Ovary (tissue), 7 donors: ENCODE measurements at regions not wholly inside any gene's neighbourhood (a gene's known extent, or its start where the extent isn't known, plus 50 kb on each side); places are given as distances from the start of the nearest gene placed in this dataset.

Experiments used
- DNase-seq, 5 donors: peaks; one replicate each; pipeline ENCODE4 v3.0.0-alpha.2; 2019 to 2020
- H3K27ac ChIP-seq, 2 donors: fragments of 200-600 bp; one replicate each; pipeline versions ENCODE4 v1.5.1 to v1.8.0; 2019 to 2022
- H3K27me3 ChIP-seq: fragments of 200-600 bp; one replicate; pipeline ENCODE4 v1.8.0; 2022
- H3K36me3 ChIP-seq: fragments of 200-600 bp; sonication (generic); one replicate; pipeline ENCODE4 v1.5.1; 2019
- H3K4me1 ChIP-seq: one replicate; pipeline ENCODE4 v1.8.1; 2013; ENCODE audit warnings: mild to moderate bottlenecking, moderate library complexity; ENCODE audit not compliant: insufficient read depth
- H3K4me3 ChIP-seq: fragments of 200-600 bp; sonication (generic); one replicate; pipeline ENCODE4 v1.5.1; 2017
- H3K9me3 ChIP-seq, 2 donors: fragments of 200-600 bp in 1 of 2; sonication (generic) in 1 of 2; one replicate each; pipeline versions ENCODE4 v1.5.1 to v1.8.1; 2013 to 2019; ENCODE audit warnings: mild to moderate bottlenecking in 1 of 2, moderate library complexity in 1 of 2
- CTCF ChIP-seq, 3 donors: fragments of 450-650 bp in 2 of 3; fragments of 200-600 bp in 1 of 3; IDR thresholded peaks; one replicate each; pipeline versions ENCODE4 v1.5.1 to v1.8.0; 2016 to 2022; ENCODE audit warnings: antibody characterized with exemption in 3 of 3, mild to moderate bottlenecking in 1 of 3
- EP300 ChIP-seq: sonication (generic); formaldehyde crosslinking; IDR thresholded peaks from one replicate; pipeline ENCODE4 v1.6.1; 2017; ENCODE audit warnings: antibody characterized with exemption
- POLR2A ChIP-seq: fragments of 450-650 bp; IDR thresholded peaks from one replicate; pipeline ENCODE4 v1.6.1; 2017; ENCODE audit warnings: antibody characterized with exemption, mild to moderate bottlenecking, moderate library complexity
- WGBS, 3 donors: extraction: QIAGEN DNeasy Blood & Tissue Kit in 1 of 3; methylation state at CpG; one replicate each; pipeline versions ENCODE4 v1.1.5 to v1.1.7; 2013 to 2017; 5-methylcytosine and 5-hydroxymethylcytosine counted together
- intact Hi-C, 4 donors: fragments of 100-400 bp; cut with DNase I; formaldehyde crosslinking; loops; one replicate each; pipeline versions ENCODE4 v1.11.0 to v1.15.1; 2022 to 2023
- donor health status: DM: no; HTN: no; CAD: no; lungs with moderate emphysema.
- donor health status: DM: no; HTN: no; CAD: no.
- donor health status: Bipolar disorder and iron deficiency.
- donor health status: DM: no; HTN: no; CAD: no.
- donor health status: DM: yes; HTN: yes; CAD: no.

GRCh38 chr5:165477546-165477945, 1972.1 kb downstream of the MAT2B start:
- no peak overlapping the region for H3K27ac ChIP-seq
- no peak overlapping the region for H3K4me3 ChIP-seq
- H3K27me3 ChIP-seq, result no peaks in the 10 kb centered on the region
- intact Hi-C loops, result no loop called here
- no peak for TF ChIP-seq POLR2A
- H3K36me3 ChIP-seq, result no peaks in the 10 kb centered on the region
- DNase-seq, result no peak
- H3K4me1 ChIP-seq, result no peaks in the 10 kb centered on the region
- no peaks in the 10 kb centered on the region for H3K9me3 ChIP-seq
- WGBS, 3 donors, result 26 to 34% (median 29%) methylated on average over 3 of the region's 3 CpGs

- Histone ChIP-seq H3K4me3 (no peak overlapping the region), H3K27ac (no peak overlapping the region)
- WGBS, 3 donors, result 14 to 28% (median 17%) methylated on average over 5 of the region's 5 CpGs
These were observed 1990.5 kb downstream of the MAT2B start for GRCh38 chr5:165495829-165496380.

GRCh38 chr5:165497707-165498106, 1992.3 kb downstream of the MAT2B start:
- 74 to 82% (median 78%) methylated on average over 5 of the region's 5 CpGs for WGBS, 3 donors
- Histone ChIP-seq H3K9me3 (no peaks in the 10 kb centered on the region), H3K36me3 (no peaks in the 10 kb centered on the region), H3K27ac (no peak overlapping the region), H3K27me3 (no peaks in the 10 kb centered on the region), H3K4me3 (no peak overlapping the region), H3K4me1 (no peaks in the 10 kb centered on the region)
- TF ChIP-seq EP300 (no peak), CTCF (IDR thresholded peaks at IDR 0.05) (no peak), POLR2A (no peak)
- DNase-seq, result no peak
- intact Hi-C loops, result no loop called here

More at GRCh38 chr5:165495829-165496380, 1990.5 kb downstream of the MAT2B start:
- H3K36me3 ChIP-seq, result no peaks in the 10 kb centered on the region
- no peaks in the 10 kb centered on the region for H3K9me3 ChIP-seq
- DNase-seq, result no peak
- TF ChIP-seq EP300, result no peak
- no peak for TF ChIP-seq POLR2A
- TF ChIP-seq CTCF (IDR thresholded peaks at IDR 0.05), result no peak
- no peaks in the 10 kb centered on the region for H3K4me1 ChIP-seq
- intact Hi-C loops, result no loop called here
- H3K27me3 ChIP-seq, result no peaks in the 10 kb centered on the region

- no peak overlapping the region for H3K27ac ChIP-seq
- H3K4me1 ChIP-seq, result no peaks in the 10 kb centered on the region
- H3K4me3 ChIP-seq, result no peak overlapping the region
- no peak for DNase-seq
- H3K36me3 ChIP-seq, result no peaks in the 10 kb centered on the region
- 25 to 27% (median 25%) methylated on average over 11 of the region's 11 CpGs for WGBS, 3 donors
- no peaks in the 10 kb centered on the region for H3K27me3 ChIP-seq
- intact Hi-C loops, result no loop called here
- TF ChIP-seq EP300, result no peak
- TF ChIP-seq POLR2A, result no peak
- no peak for TF ChIP-seq CTCF (IDR thresholded peaks at IDR 0.05)
- no peaks in the 10 kb centered on the region for H3K9me3 ChIP-seq
These were observed 1997.7 kb downstream of the MAT2B start for GRCh38 chr5:165502893-165503691.

- intact Hi-C loops, result no loop called here
- Histone ChIP-seq H3K27ac (no peak overlapping the region), H3K27me3 (no peaks in the 10 kb centered on the region), H3K4me3 (no peak overlapping the region), H3K36me3 (no peaks in the 10 kb centered on the region), H3K4me1 (no peaks in the 10 kb centered on the region), H3K9me3 (no peaks in the 10 kb centered on the region)
- WGBS, 3 donors, result 37 to 68% (median 44%) methylated on average over 1 of the region's 1 CpG
- TF ChIP-seq CTCF (IDR thresholded peaks at IDR 0.05), result no peak
- TF ChIP-seq POLR2A, result no peak
- TF ChIP-seq EP300, result no peak
- no peak for DNase-seq
These were observed 1999.3 kb downstream of the MAT2B start for GRCh38 chr5:165504674-165505073.
